Kidney epithelial cell (primary cell): ENCODE measurements at regions not wholly inside any gene's neighbourhood (a gene's known extent, or its start where the extent isn't known, plus 50 kb on each side); places are given as distances from the start of the nearest gene placed in this dataset.
"Not testable (repeated sequence)": the region's sequence is repeated elsewhere in the genome, so short reads cannot be mapped to it uniquely, and the experiment has no call there.

Source experiments
- DNase-seq: peaks from one replicate; pipeline ENCODE4 v3.0.0-alpha.2; 2010; ENCODE audit warnings: low read depth
- H3K27me3 ChIP-seq: 2 replicates; pipeline ENCODE4 v1.6.0; 2011; ENCODE audit warnings: low read length; ENCODE audit not compliant: control insufficient read depth, insufficient read depth
- H3K36me3 ChIP-seq: 2 replicates; pipeline ENCODE4 v1.5.1; 2011; ENCODE audit warnings: low read length; ENCODE audit not compliant: control insufficient read depth, insufficient read depth
- H3K4me3 ChIP-seq: 2 replicates; pipeline ENCODE4 v1.5.1; 2011; ENCODE audit warnings: low read depth, mild to moderate bottlenecking, control low read depth, low read length
- TF ChIP-seq, protein P1 (sequence below): IDR thresholded peaks from 2 replicates; pipeline ENCODE4 v1.5.1; 2011; ENCODE audit warnings: mild to moderate bottlenecking, moderate library complexity, low read length, control low read depth, inconsistent platforms; ENCODE audit not compliant: insufficient read depth, poor library complexity, severe bottlenecking

DNA sequence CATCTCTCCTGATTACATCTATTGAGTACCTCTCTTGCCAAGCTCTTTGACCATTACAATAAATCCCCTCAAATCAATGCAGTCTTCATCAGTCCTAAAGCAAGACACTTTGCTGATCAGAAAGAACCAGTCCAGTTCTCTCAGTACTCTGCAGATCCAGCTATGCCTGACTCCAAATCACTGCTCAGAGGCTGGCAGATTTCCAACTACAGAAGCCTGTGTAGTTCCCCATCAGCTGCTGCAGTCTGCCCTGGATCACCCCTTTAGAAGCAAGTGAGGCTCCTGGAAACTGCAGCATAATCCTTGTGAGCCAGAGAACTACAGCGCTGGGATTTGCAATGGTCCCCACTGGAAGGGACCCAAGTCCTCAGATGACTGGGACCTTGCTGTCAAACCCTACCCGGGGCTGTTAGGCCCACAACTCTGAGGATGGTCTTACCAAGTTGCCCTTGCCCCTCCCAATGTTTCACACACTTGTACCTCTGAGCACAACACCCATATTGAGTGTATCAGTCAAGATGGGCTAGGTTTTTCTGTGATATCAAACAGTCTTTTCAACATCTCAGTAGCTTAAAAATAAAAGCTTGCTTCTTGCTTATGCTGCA, 81.9 kb upstream of the TOPAZ1 start:
- Histone ChIP-seq H3K27me3 (peaks cover 2% of the 10 kb centered on the region), H3K36me3 (no peaks in the 10 kb centered on the region), H3K4me3 (no peak overlapping the region)
- TF ChIP-seq, protein P1, sequence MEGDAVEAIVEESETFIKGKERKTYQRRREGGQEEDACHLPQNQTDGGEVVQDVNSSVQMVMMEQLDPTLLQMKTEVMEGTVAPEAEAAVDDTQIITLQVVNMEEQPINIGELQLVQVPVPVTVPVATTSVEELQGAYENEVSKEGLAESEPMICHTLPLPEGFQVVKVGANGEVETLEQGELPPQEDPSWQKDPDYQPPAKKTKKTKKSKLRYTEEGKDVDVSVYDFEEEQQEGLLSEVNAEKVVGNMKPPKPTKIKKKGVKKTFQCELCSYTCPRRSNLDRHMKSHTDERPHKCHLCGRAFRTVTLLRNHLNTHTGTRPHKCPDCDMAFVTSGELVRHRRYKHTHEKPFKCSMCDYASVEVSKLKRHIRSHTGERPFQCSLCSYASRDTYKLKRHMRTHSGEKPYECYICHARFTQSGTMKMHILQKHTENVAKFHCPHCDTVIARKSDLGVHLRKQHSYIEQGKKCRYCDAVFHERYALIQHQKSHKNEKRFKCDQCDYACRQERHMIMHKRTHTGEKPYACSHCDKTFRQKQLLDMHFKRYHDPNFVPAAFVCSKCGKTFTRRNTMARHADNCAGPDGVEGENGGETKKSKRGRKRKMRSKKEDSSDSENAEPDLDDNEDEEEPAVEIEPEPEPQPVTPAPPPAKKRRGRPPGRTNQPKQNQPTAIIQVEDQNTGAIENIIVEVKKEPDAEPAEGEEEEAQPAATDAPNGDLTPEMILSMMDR, result no peak
- DNase-seq, result no peak

DNA sequence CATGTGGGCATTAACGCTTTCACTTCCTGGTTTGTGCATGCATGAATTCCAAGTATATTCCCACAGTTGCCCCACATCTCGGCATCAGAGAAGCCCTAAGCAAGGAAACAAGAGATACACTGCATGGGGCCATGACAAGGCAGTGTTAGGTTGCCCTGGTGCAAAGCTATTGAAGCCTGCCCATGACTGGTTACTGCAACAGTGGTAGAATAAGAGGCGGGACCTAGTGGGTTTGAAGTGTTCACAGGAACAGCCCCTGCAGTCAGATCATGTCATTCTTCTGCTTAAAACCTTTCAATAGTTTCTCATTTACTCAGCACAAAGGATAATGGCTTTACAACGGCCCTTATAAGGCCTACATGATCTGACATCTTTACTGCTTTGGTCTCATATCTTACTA, 80.9 kb upstream of the TOPAZ1 start:
- TF ChIP-seq, protein P1, result no peak
- no peaks in the 10 kb centered on the region for H3K36me3 ChIP-seq
- peaks cover 3% of the 10 kb centered on the region for H3K27me3 ChIP-seq

DNA sequence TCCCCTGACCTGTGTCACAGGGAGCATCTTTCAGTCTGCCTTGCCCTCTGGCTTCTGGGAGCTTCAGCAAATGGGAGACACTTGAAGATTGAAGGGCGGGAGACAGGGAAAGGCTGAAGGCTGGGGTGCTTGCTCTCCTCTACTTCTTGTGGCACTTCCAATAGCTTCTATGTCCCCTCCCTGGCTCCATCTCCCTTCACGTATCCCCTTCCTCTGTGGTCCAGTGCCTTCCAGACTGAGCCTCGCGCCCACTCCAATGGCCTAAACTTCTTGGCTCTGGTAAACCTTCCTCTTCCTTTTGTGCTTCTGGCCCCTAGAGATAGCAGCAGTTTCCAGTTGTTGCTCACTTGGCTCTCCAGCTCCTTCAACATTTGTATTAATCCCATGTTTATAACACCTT, 69.8 kb upstream of the TOPAZ1 start:
- H3K4me3 ChIP-seq, result no peak overlapping the region
- DNase-seq, result no peak
- H3K36me3 ChIP-seq, result no peaks in the 10 kb centered on the region
- TF ChIP-seq, protein P1, result no peak
- no peaks in the 10 kb centered on the region for H3K27me3 ChIP-seq

More for the DNA sequence above, 80.9 kb upstream of the TOPAZ1 start:
- DNase-seq, result no peak
- H3K4me3 ChIP-seq, result no peak overlapping the region

DNA sequence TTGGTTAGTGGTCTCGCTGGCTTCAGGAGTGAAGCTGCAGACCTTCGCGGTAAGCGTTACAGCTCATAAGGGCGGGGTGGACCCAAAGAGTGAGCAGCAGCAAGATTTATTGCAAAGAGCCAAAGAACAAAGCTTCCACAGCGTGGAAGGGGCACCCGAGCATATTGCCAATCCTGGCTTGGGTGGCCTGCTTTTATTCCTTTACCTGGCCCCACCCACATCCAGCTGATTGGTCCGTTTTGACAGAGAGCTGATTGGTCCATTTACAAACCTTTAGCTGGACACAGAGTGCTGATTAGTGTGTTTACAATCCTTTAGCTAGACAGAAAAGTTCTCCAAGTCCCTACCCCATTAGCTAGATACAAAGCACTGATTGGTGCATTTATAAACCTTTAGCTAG, 69.0 kb upstream of the TOPAZ1 start:
- not testable (repeated sequence) for DNase-seq, H3K4me3 ChIP-seq, H3K27me3 ChIP-seq, H3K36me3 ChIP-seq

DNA sequence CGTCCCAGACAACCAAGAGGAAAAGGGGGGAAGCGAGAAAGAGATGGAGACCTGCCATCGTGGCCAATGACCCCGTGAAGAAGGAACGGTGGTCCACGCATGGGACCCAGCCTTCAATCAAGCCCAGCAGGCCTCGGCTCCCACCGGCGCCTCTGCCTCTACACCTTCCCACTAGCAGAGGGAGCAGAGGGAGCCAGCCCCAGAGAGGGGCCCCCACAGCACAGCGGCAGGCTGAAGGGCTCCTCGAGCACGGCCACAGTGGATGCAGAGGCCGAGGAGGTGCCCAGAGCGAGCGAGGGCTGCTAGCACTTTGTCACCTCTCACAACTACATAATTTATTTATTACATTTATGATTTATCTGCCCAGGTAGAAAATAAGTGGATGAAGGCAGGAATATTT, 68.4 kb upstream of the TOPAZ1 start:
- no peaks in the 10 kb centered on the region for H3K36me3 ChIP-seq
- TF ChIP-seq, protein P1, result no peak
- DNase-seq, result no peak
- H3K4me3 ChIP-seq, result no peak overlapping the region
- no peaks in the 10 kb centered on the region for H3K27me3 ChIP-seq

DNA sequence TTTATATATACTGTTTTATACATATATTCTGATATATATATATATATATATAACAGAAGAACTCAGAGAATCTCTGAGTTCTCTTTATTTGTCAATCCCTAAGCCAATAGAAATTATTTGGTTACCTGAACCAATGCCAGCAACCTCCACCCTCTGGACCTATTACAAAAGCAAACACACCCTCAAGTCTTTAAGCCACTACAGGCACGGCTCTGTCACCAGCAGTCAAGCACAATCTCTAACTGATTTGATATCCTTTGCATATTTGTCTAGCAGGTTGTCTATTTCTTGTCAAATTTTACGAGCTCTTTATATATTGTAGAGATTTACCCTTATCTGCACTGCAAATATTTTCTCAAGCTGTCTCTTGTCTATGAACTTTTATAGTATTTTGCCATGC, 66.6 kb upstream of the TOPAZ1 start:
- no peaks in the 10 kb centered on the region for H3K36me3 ChIP-seq
- no peak for DNase-seq
- no peaks in the 10 kb centered on the region for H3K27me3 ChIP-seq
- H3K4me3 ChIP-seq, result no peak overlapping the region
- TF ChIP-seq, protein P1, result no peak
